GM18907 (cell line): ENCODE measurements at regions not wholly inside any gene's neighbourhood (a gene's known extent, or its start where the extent isn't known, plus 50 kb on each side); places are given as distances from the start of the nearest gene placed in this dataset.

Source experiments
- ATAC-seq: cut with Tn5 transposase; IDR thresholded peaks from one replicate; pipeline ENCODE4 v1.9.1; 2021; ENCODE audit warnings: mild to moderate bottlenecking, moderate library complexity; ENCODE audit not compliant: unreplicated experiment

GRCh38 chr13:107365466-107366215 lies 797.7 kb upstream of the ARGLU1 start:
- ATAC-seq: no peak

- ATAC-seq: no peak
These were observed 796.7 kb upstream of the ARGLU1 start for GRCh38 chr13:107364658-107365057.

- no peak for ATAC-seq
These were observed 793.7 kb upstream of the ARGLU1 start for GRCh38 chr13:107361666-107362065.

GRCh38 chr13:107360010-107360409 lies 792.1 kb upstream of the ARGLU1 start:
- no peak for ATAC-seq

GRCh38 chr13:107358866-107359265 lies 790.9 kb upstream of the ARGLU1 start:
- ATAC-seq: no peak

GRCh38 chr13:107351305-107351704 lies 783.4 kb upstream of the ARGLU1 start:
- ATAC-seq: no peak

- ATAC-seq: no peak
These were observed 781.0 kb upstream of the ARGLU1 start for GRCh38 chr13:107348925-107349324.

- ATAC-seq: no peak
These were observed 780.5 kb upstream of the ARGLU1 start for GRCh38 chr13:107348471-107348870.

GRCh38 chr13:107347641-107348369 lies 779.9 kb upstream of the ARGLU1 start:
- ATAC-seq: no peak

GRCh38 chr13:107342747-107343146 lies 774.8 kb upstream of the ARGLU1 start:
- no peak for ATAC-seq

GRCh38 chr13:107339209-107339608 lies 771.3 kb upstream of the ARGLU1 start:
- no peak for ATAC-seq

- no peak for ATAC-seq
These were observed 764.3 kb upstream of the ARGLU1 start for GRCh38 chr13:107332188-107332587.

- ATAC-seq: no peak
These were observed 763.4 kb upstream of the ARGLU1 start for GRCh38 chr13:107331359-107331758.

- ATAC-seq: no peak
These were observed 762.5 kb upstream of the ARGLU1 start for GRCh38 chr13:107330484-107330883.

GRCh38 chr13:107329991-107330390 lies 762.1 kb upstream of the ARGLU1 start:
- no peak for ATAC-seq

GRCh38 chr13:107324416-107325204 lies 756.7 kb upstream of the ARGLU1 start:
- no peak for ATAC-seq

- ATAC-seq: no peak
These were observed 754.3 kb upstream of the ARGLU1 start for GRCh38 chr13:107322228-107322627.

- no peak for ATAC-seq
These were observed 737.2 kb upstream of the ARGLU1 start for GRCh38 chr13:107305178-107305577.

- ATAC-seq: no peak
These were observed 733.9 kb upstream of the ARGLU1 start for GRCh38 chr13:107301724-107302374.

GRCh38 chr13:107299717-107300116 lies 731.8 kb upstream of the ARGLU1 start:
- ATAC-seq: no peak

GRCh38 chr13:107296804-107297203 lies 728.9 kb upstream of the ARGLU1 start:
- ATAC-seq: no peak
